Body of pancreas (tissue), 4 donors: ENCODE measurements at regions not wholly inside any gene's neighbourhood (a gene's known extent, or its start where the extent isn't known, plus 50 kb on each side); places are given as distances from the start of the nearest gene placed in this dataset.

Experiments used
- CTCF ChIP-seq, 7 experiments: fragments of 450-650 bp in 4 of 7; fragments of 200-600 bp in 3 of 7; sonication (generic) in 3 of 7; IDR thresholded peaks; one replicate each; pipeline ENCODE4 v1.5.1; 2016 to 2019; ENCODE audit warnings: antibody characterized with exemption in 7 of 7
- POLR2A ChIP-seq, 3 donors: fragments of 450-650 bp; IDR thresholded peaks; one replicate each; pipeline ENCODE4 v1.6.1; 2016; ENCODE audit warnings: antibody characterized with exemption in 3 of 3, mild to moderate bottlenecking in 2 of 3

GRCh38 chr1:164131949-164132348 is 427.0 kb upstream of the PBX1 start:
- TF ChIP-seq CTCF (IDR thresholded peaks at IDR 0.05) = no peak
- no peak for TF ChIP-seq POLR2A (IDR thresholded peaks at IDR 0.05)
